Activated T-cell treated with anti-CD3 and anti-CD28 coated beads, Interleukin-2, amount 50 U/mL, for 72 hours (primary cell): ENCODE measurements at regions not wholly inside any gene's neighbourhood (a gene's known extent, or its start where the extent isn't known, plus 50 kb on each side); places are given as distances from the start of the nearest gene placed in this dataset.

Experiments
- ATAC-seq, 2 donors: fragments of 150-1000 bp; cut with Tn5 transposase; replicated peaks in 1 of 2; 2 replicates each; pipeline ENCODE4 v1.10.0; 2021; ENCODE audit warnings: moderate library complexity in 2 of 2, mild to moderate bottlenecking in 1 of 2
- DNase-seq, 2 donors: peaks; one replicate each; pipeline ENCODE4 v3.0.0; 2021 to 2022; ENCODE audit warnings: mixed read lengths in 1 of 2
- H3K27ac Mint-ChIP-seq: one replicate; pipeline ENCODE4 v1.8.0; 2022; ENCODE audit warnings: mild to moderate bottlenecking, moderate library complexity, mixed read lengths
- H3K27me3 Mint-ChIP-seq: one replicate; pipeline ENCODE4 v1.8.0; 2022; ENCODE audit warnings: low read depth, mixed read lengths
- H3K36me3 Mint-ChIP-seq, 2 donors: one replicate each; pipeline ENCODE4 v1.8.0; 2022; ENCODE audit warnings: mixed read lengths in 2 of 2, mild to moderate bottlenecking in 1 of 2; ENCODE audit not compliant: insufficient read depth in 2 of 2
- H3K4me1 Mint-ChIP-seq: one replicate; pipeline ENCODE4 v1.8.0; 2022; ENCODE audit warnings: low read depth, mixed read lengths
- H3K4me3 Mint-ChIP-seq, 2 donors: one replicate each; pipeline ENCODE4 v1.8.0; 2022; ENCODE audit warnings: mild to moderate bottlenecking in 2 of 2, mixed read lengths in 2 of 2, moderate library complexity in 2 of 2
- H3K9me3 Mint-ChIP-seq, 2 donors: one replicate each; pipeline ENCODE4 v1.8.0; 2022; ENCODE audit warnings: mixed read lengths in 2 of 2

GRCh38 chr13:99798756-99799155 lies 172.8 kb downstream of the ZIC5 start:
- DNase-seq: no peak
- H3K9me3 Mint-ChIP-seq: peaks cover 0 to 3% of the 10 kb centered on the region in 2 donors
- no peaks in the 10 kb centered on the region for H3K4me1 Mint-ChIP-seq
- ATAC-seq: no peak
- no peak overlapping the region for H3K4me3 Mint-ChIP-seq
- no peaks in the 10 kb centered on the region for H3K36me3 Mint-ChIP-seq
- no peaks in the 10 kb centered on the region for H3K27me3 Mint-ChIP-seq
- no peak overlapping the region for H3K27ac Mint-ChIP-seq

DNA sequence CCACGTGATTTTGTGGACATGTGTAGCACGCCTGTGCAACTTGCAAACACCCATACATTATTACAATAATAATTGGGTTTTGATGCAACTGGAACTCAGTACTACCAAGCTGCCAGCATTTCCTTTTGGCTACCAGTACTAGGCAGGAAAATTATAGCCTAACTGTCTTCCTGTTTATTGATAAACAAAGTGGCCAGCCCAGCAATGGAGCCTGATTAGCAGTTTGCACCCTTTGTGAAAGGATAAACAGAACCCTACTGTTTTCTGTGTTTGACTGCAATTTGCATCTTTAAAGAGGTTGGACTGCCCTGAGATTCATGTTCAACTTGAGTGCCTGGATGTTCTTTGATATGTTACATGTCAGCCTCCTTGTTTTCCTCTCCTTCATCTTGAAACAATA lies 173.9 kb downstream of the ZIC5 start:
- H3K9me3 Mint-ChIP-seq: peaks cover 0 to 3% of the 10 kb centered on the region in 2 donors
- H3K27me3 Mint-ChIP-seq: no peaks in the 10 kb centered on the region

DNA sequence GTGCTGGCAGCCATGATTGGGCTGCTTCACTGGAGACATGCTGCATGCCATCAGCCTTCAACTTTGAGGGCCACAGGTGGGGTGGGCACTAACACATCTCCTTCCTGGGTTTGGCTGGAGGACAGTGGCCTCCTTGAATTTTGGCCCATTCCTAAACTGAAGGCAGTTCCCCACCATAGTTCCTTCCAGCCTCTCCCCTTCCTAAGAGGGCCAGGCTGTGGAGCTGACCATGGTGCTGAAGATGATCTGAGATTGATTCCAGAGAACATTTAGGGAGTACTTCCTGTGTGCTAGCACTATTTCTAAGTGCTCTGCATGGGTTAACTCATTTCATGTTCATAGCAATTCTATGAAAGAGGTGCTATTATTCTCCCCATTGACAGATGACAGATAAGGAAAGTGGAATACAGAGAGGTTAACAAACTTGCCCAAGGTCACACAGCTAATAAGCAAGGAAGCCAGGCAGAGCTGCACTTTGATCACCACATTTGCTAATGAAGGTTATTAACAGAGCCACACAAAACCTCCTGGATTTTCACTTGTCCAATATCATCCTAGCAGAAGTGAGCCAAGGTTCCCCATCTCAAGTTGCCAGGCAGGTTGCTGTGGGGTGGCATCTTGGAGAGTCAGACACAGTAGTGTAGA lies 175.3 kb downstream of the ZIC5 start:
- no peaks in the 10 kb centered on the region for H3K4me1 Mint-ChIP-seq
- no peak for ATAC-seq
- DNase-seq: peak; percentile 17 to 19
- no peaks in the 10 kb centered on the region for H3K27me3 Mint-ChIP-seq
- no peak overlapping the region for H3K4me3 Mint-ChIP-seq
- peaks cover 0 to 3% of the 10 kb centered on the region in 2 donors for H3K9me3 Mint-ChIP-seq
- no peak overlapping the region for H3K27ac Mint-ChIP-seq
- H3K36me3 Mint-ChIP-seq: no peaks in the 10 kb centered on the region

More for the DNA sequence above, 173.9 kb downstream of the ZIC5 start:
- Mint-ChIP-seq H3K27ac (no peak overlapping the region), H3K36me3 (no peaks in the 10 kb centered on the region), H3K4me3 (no peak overlapping the region), H3K4me1 (no peaks in the 10 kb centered on the region)
- DNase-seq: no peak
- no peak for ATAC-seq

DNA sequence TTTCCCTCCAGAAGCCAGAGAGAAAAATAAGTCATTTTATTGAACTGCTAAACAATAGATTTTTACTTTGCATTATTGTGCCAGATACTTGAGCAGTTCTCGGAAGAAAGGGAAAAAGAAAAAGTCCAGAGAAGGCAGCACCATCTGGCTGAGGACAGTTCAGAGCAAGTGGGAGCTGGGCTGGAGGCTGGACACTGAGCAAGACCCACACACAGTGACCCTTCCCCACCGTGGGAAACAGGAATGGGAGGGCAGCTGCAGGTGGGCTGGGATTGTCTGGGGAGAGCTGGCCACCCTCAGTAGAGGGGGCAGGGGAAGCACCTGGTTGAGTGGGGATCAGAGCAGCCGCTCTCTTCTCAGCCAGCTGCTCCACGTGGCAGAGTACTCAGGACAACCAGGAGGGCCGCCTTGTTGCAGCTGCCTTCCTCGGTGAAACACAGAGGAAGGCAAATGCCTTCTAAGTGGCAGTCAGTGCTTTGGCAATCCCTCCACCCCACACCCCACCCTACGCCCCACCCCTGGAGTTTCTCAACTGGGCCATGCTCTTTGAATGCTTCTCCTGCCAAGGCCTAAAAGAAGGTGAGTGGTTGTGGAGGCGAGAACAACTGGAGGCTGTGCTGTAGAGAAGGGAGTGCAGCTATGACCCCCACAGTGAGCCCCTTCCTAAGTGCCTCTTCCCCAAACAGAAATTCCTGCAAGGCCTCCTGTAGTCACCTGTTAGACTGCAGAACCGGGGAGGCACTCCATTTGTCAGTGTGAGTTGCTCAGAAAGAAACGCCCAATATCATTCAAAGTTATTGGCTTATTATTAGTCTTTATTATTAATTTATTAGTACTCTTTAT lies 179.3 kb downstream of the ZIC5 start:
- no peaks in the 10 kb centered on the region for H3K27me3 Mint-ChIP-seq
- no peak for ATAC-seq
- no peak for DNase-seq
- H3K36me3 Mint-ChIP-seq: peaks cover 3 to 6% of the 10 kb centered on the region in 2 donors
- H3K4me3 Mint-ChIP-seq: no peak overlapping the region
- peaks cover 0 to 8% of the 10 kb centered on the region in 2 donors for H3K9me3 Mint-ChIP-seq
- H3K27ac Mint-ChIP-seq: no peak overlapping the region
- H3K4me1 Mint-ChIP-seq: no peaks in the 10 kb centered on the region

DNA sequence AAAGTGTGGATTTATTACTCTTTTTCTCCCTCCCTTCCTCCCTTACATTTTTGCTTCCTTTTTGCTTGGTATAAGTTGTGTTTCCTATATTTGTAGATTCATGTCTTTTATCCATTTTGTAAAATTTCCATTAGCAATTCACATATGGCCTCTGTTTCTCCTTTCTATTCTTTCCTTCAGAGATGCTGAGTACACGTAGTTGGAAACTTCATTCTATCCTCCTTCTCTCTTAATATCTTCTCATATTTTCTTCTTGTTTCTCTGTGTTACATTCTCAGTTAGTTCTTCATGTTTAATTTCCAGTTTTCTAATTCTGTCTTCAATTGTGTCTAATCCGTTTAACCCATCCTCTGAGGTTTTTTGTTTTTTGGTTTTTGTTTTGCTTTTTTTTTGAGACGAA lies 188.9 kb downstream of the ZIC5 start:
- Mint-ChIP-seq H3K4me3 (no peak overlapping the region), H3K27me3 (no peaks in the 10 kb centered on the region), H3K27ac (no peak overlapping the region), H3K36me3 (peaks cover 9 to 15% of the 10 kb centered on the region in 2 donors), H3K4me1 (no peaks in the 10 kb centered on the region), H3K9me3 (peaks cover 4 to 6% of the 10 kb centered on the region in 2 donors)
- DNase-seq (no peak), ATAC-seq (no peak)

- Mint-ChIP-seq H3K27me3 (no peaks in the 10 kb centered on the region), H3K4me3 (no peak overlapping the region), H3K36me3 (peaks cover 6 to 10% of the 10 kb centered on the region in 2 donors), H3K9me3 (peaks cover 3 to 4% of the 10 kb centered on the region in 2 donors), H3K27ac (no peak overlapping the region), H3K4me1 (no peaks in the 10 kb centered on the region)
- DNase-seq: no peak
- no peak for ATAC-seq
Measured at GRCh38 chr13:99778500-99778899, 193.1 kb downstream of the ZIC5 start.

GRCh38 chr13:99777873-99778272 lies 193.7 kb downstream of the ZIC5 start:
- peaks cover 3% of the 10 kb centered on the region in 2 donors for H3K9me3 Mint-ChIP-seq
- H3K4me3 Mint-ChIP-seq: no peak overlapping the region
- H3K27ac Mint-ChIP-seq: no peak overlapping the region
- ATAC-seq (no peak), DNase-seq (no peak)
- H3K36me3 Mint-ChIP-seq: peaks cover 6 to 7% of the 10 kb centered on the region in 2 donors
- no peaks in the 10 kb centered on the region for H3K4me1 Mint-ChIP-seq
- no peaks in the 10 kb centered on the region for H3K27me3 Mint-ChIP-seq

- H3K4me3 Mint-ChIP-seq: no peak overlapping the region
- no peaks in the 10 kb centered on the region for H3K4me1 Mint-ChIP-seq
Measured at GRCh38 chr13:99774644-99775043, 196.9 kb downstream of the ZIC5 start.

GRCh38 chr13:99768986-99769385 lies 202.6 kb downstream of the ZIC5 start:
- peaks cover 12 to 15% of the 10 kb centered on the region in 2 donors for H3K36me3 Mint-ChIP-seq
- H3K27ac Mint-ChIP-seq: no peak overlapping the region

More at GRCh38 chr13:99774644-99775043, 196.9 kb downstream of the ZIC5 start:
- Mint-ChIP-seq H3K36me3 (peaks cover 1 to 2% of the 10 kb centered on the region in 2 donors), H3K27ac (no peak overlapping the region), H3K9me3 (no peaks in the 10 kb centered on the region), H3K27me3 (no peaks in the 10 kb centered on the region)
- DNase-seq (no peak), ATAC-seq (no peak)

GRCh38 chr13:99766641-99767045 lies 204.9 kb downstream of the ZIC5 start:
- H3K27me3 Mint-ChIP-seq: no peaks in the 10 kb centered on the region
- peaks cover 17 to 18% of the 10 kb centered on the region in 2 donors for H3K9me3 Mint-ChIP-seq
- H3K36me3 Mint-ChIP-seq: peaks cover 13 to 29% of the 10 kb centered on the region in 2 donors
- no peak for ATAC-seq
- no peak overlapping the region for H3K27ac Mint-ChIP-seq
- no peaks in the 10 kb centered on the region for H3K4me1 Mint-ChIP-seq
- H3K4me3 Mint-ChIP-seq: no peak overlapping the region
- DNase-seq: no peak

More at GRCh38 chr13:99768986-99769385, 202.6 kb downstream of the ZIC5 start:
- peaks cover 10 to 13% of the 10 kb centered on the region in 2 donors for H3K9me3 Mint-ChIP-seq
- no peak for ATAC-seq
- H3K27me3 Mint-ChIP-seq: no peaks in the 10 kb centered on the region
- no peak overlapping the region for H3K4me3 Mint-ChIP-seq
- no peaks in the 10 kb centered on the region for H3K4me1 Mint-ChIP-seq
- no peak for DNase-seq

DNA sequence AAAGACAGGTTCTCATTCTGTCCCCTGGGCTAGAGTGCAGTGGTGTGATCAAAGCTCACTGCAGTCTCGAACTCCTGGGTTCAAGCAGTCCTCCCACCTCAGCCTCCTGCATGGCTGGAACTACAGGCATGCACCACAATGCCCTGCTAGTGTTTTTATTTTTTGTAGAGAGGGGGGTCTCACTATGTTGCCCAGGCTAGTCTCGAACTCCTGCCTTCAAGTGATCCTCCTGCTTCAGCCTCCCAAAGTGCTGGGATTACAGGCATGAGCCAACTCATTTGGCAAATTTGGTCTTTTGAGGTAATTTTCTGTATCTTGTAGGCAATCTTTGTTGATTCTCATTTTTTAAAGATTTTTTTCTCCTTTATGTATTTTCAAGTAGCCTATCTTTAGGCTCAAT lies 205.7 kb downstream of the ZIC5 start:
- Mint-ChIP-seq H3K4me1 (no peaks in the 10 kb centered on the region), H3K9me3 (peaks cover 17 to 20% of the 10 kb centered on the region in 2 donors), H3K27ac (no peak overlapping the region), H3K4me3 (no peak overlapping the region), H3K36me3 (peaks cover 14 to 29% of the 10 kb centered on the region in 2 donors), H3K27me3 (no peaks in the 10 kb centered on the region)
- ATAC-seq: no peak
- DNase-seq: no peak

DNA sequence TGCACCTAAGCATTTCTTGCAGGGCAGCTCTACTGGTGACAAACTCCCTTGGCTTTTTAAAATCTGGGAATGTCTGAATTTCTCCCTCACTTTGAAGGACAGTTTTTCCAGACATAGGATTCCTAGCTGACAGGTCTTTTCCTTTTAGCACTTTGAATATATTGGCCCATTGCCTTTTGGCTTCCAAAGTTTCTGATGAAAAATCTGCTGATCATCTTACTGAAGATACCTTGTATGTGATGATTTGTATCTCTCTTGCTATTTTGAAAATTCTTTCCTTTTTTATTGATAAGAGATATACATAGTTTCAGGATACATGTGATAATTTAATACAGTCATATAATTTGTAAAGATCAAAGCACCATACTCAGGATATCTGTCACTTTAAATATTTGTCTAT lies 211.1 kb downstream of the ZIC5 start:
- peaks cover 6 to 28% of the 10 kb centered on the region in 2 donors for H3K36me3 Mint-ChIP-seq

DNA sequence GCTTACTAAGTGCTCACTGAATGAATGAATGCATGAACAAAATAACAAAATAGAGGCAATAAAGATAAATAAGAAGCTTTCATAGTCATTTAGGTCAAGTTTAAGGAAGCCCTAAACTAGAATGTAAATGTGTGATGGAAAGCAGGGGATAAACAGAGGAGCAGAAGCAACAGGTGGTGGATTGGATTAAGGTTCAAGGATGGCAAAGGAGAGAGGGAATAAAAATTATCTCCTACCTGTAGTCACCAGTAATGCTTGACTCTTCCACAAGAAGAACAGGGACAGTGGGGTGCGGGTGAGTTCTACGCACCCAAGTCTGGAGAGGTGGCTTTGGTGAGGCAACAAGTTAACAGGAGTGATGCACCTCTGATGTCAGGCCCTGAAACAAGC lies 212.4 kb downstream of the ZIC5 start:
- no peaks in the 10 kb centered on the region for H3K27me3 Mint-ChIP-seq
- no peak for ATAC-seq
- no peak for DNase-seq
- H3K4me3 Mint-ChIP-seq: no peak overlapping the region
- H3K4me1 Mint-ChIP-seq: no peaks in the 10 kb centered on the region
- peaks cover 5 to 10% of the 10 kb centered on the region in 2 donors for H3K9me3 Mint-ChIP-seq
- no peak overlapping the region for H3K27ac Mint-ChIP-seq
- peaks cover 5 to 22% of the 10 kb centered on the region in 2 donors for H3K36me3 Mint-ChIP-seq

More for the DNA sequence above, 211.1 kb downstream of the ZIC5 start:
- Mint-ChIP-seq H3K27me3 (no peaks in the 10 kb centered on the region), H3K9me3 (peaks cover 8 to 12% of the 10 kb centered on the region in 2 donors), H3K4me3 (no peak overlapping the region), H3K4me1 (no peaks in the 10 kb centered on the region), H3K27ac (no peak overlapping the region)
- DNase-seq (no peak), ATAC-seq (no peak)
